ENCODE measurements at regions not wholly inside any gene's neighbourhood (a gene's known extent, or its start where the extent isn't known, plus 50 kb on each side); places are given as distances from the start of the nearest gene placed in this dataset.
A peak's percentile ranks its signal among the peaks of the same experiment; 100 is the strongest.

- H3K36me3 Mint-ChIP-seq (ENCODE audit: low read depth), result no peaks in the 10 kb centered on the region
- H3K9me3 Mint-ChIP-seq, result no peaks in the 10 kb centered on the region
- H3K27ac Mint-ChIP-seq, result no peak overlapping the region
- H3K27me3 Mint-ChIP-seq (ENCODE audit: low read depth), result peaks cover 3% of the 10 kb centered on the region
- H3K4me3 Mint-ChIP-seq, result no peak overlapping the region
- H3K4me1 Mint-ChIP-seq (ENCODE audit: low read depth), result no peaks in the 10 kb centered on the region
Observed at GRCh38 chr2:54382601-54383000, 73.5 kb upstream of the SPTBN1 start.

GRCh38 chr2:54384301-54385203, 71.6 kb upstream of the SPTBN1 start:
- Mint-ChIP-seq H3K4me3 (no peak overlapping the region), H3K4me1 (ENCODE audit: low read depth) (no peaks in the 10 kb centered on the region), H3K9me3 (no peaks in the 10 kb centered on the region), H3K36me3 (ENCODE audit: low read depth) (no peaks in the 10 kb centered on the region), H3K27me3 (ENCODE audit: low read depth) (peaks cover 3% of the 10 kb centered on the region), H3K27ac (no peak overlapping the region)

DNA sequence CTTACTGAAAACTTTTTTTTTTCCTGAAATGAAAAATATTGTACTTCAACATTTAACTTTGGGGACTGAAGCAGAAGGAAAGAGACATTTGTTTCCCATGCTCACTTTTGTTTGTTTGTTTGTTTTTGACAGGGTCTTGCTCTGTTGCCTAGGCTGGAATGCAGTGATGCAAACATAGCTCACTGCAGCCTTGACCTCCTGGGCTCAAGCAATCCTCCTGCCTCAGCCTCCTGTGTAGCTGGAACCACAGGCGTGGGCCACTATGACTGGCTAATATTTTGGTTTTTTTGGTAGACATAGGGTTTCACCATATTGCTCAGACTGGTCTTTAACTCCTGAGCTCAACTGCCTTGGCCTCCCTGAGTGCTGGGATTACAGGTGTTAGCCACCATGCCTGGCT, 70.9 kb upstream of the SPTBN1 start:
- H3K36me3 Mint-ChIP-seq (ENCODE audit: low read depth), result no peaks in the 10 kb centered on the region
- H3K4me1 Mint-ChIP-seq (ENCODE audit: low read depth), result no peaks in the 10 kb centered on the region
- no peak overlapping the region for H3K4me3 Mint-ChIP-seq
- H3K27me3 Mint-ChIP-seq (ENCODE audit: low read depth), result peaks cover 3% of the 10 kb centered on the region
- no peak overlapping the region for H3K27ac Mint-ChIP-seq
- H3K9me3 Mint-ChIP-seq, result no peaks in the 10 kb centered on the region

- no peaks in the 10 kb centered on the region for H3K36me3 Mint-ChIP-seq (ENCODE audit: low read depth)
Observed at GRCh38 chr2:54386585-54386984, 69.5 kb upstream of the SPTBN1 start.

GRCh38 chr2:54387059-54387991, 68.8 kb upstream of the SPTBN1 start:
- Mint-ChIP-seq H3K27ac (no peak overlapping the region), H3K36me3 (ENCODE audit: low read depth) (no peaks in the 10 kb centered on the region), H3K4me3 (no peak overlapping the region), H3K27me3 (ENCODE audit: low read depth) (no peaks in the 10 kb centered on the region), H3K9me3 (no peaks in the 10 kb centered on the region), H3K4me1 (ENCODE audit: low read depth) (no peaks in the 10 kb centered on the region)

More at GRCh38 chr2:54386585-54386984, 69.5 kb upstream of the SPTBN1 start:
- no peaks in the 10 kb centered on the region for H3K27me3 Mint-ChIP-seq (ENCODE audit: low read depth)
- no peak overlapping the region for H3K27ac Mint-ChIP-seq
- no peaks in the 10 kb centered on the region for H3K4me1 Mint-ChIP-seq (ENCODE audit: low read depth)
- no peak overlapping the region for H3K4me3 Mint-ChIP-seq
- H3K9me3 Mint-ChIP-seq, result no peaks in the 10 kb centered on the region

GRCh38 chr2:54388076-54388475, 68.1 kb upstream of the SPTBN1 start:
- Mint-ChIP-seq H3K27ac (no peak overlapping the region), H3K9me3 (no peaks in the 10 kb centered on the region), H3K4me1 (ENCODE audit: low read depth) (no peaks in the 10 kb centered on the region), H3K36me3 (ENCODE audit: low read depth) (no peaks in the 10 kb centered on the region), H3K27me3 (ENCODE audit: low read depth) (no peaks in the 10 kb centered on the region), H3K4me3 (no peak overlapping the region)

DNA sequence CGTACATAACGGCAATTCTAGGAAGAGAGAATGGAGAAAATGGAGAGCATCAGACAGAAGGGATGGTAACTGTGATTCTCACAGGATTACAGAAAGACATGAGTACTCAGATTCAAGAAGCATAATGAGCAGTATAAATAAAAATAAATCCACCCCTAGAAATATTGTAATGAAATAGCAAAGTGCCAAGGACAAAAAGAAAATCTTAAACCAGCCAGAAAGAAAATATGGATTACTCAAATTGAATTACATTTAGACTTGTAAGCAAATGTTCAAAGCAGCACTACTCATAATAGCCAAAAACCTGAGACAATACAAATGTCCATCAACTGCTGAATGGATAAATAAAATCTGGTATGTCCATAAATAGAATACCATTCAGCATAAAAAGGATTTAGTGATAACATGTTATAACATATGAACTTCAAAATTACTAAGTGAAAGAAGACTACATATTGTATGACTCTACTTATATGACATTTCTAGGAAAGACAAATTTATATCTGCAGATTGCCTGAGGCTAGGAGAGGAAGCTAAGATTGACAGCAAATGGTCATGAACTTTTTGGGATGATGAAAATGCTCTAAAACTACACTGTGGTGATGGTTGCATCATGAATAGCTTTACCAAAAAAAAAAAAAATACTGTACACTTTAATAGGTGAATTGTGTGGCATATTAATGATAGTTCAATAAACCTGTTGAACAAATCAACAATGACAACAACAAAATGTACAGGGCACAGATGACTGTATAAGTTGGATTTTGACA, 63.4 kb upstream of the SPTBN1 start:
- no peak overlapping the region for H3K27ac Mint-ChIP-seq
- no peaks in the 10 kb centered on the region for H3K36me3 Mint-ChIP-seq (ENCODE audit: low read depth)
- H3K9me3 Mint-ChIP-seq, result no peaks in the 10 kb centered on the region
- H3K27me3 Mint-ChIP-seq (ENCODE audit: low read depth), result no peaks in the 10 kb centered on the region
- H3K4me1 Mint-ChIP-seq (ENCODE audit: low read depth), result peaks cover 8% of the 10 kb centered on the region
- H3K4me3 Mint-ChIP-seq, result no peak overlapping the region

DNA sequence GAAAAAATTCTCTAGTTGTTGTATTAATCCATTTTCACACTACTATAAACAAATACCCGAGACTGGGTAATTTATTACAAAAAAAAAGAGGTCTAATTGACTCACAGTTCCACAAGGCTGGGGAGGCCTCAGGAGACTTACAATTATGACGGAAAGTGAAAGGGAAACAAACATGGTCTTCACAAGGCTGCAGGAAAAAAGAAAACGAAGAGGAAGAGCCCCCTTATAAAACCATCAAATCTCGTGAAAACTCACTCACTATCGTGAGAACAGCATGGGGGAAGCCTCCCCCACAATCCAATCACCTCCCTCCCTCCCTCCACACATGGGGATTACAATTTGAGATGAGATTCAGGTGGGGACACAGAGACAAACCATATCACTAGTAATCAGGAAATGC, 61.7 kb upstream of the SPTBN1 start:
- Mint-ChIP-seq H3K36me3 (ENCODE audit: low read depth) (no peaks in the 10 kb centered on the region), H3K27ac (peak overlapping the region; percentile 46), H3K4me3 (peak overlapping the region; percentile 9), H3K27me3 (ENCODE audit: low read depth) (no peaks in the 10 kb centered on the region), H3K9me3 (no peaks in the 10 kb centered on the region), H3K4me1 (ENCODE audit: low read depth) (peaks cover 8% of the 10 kb centered on the region)

DNA sequence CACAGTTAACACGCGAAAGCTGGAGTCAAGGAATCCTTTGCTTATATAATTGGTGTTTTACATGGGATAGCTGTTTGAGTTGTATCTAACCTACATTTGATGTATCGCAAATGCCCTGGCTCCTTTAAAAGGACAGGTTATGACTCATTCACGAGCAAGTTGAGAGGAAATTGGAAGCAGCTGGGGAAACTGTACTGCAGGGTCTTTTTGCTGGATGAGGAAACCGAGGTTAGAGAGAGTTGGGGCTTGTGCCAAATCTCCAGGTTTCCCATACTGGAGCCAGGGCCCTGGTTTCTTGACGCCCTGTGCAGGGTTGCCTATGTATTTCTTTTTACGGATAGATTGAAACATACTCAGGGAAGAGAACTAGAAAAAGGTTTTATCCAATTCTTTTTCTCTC, 60.0 kb upstream of the SPTBN1 start:
- Mint-ChIP-seq H3K27ac (no peak overlapping the region), H3K4me3 (no peak overlapping the region), H3K9me3 (no peaks in the 10 kb centered on the region), H3K27me3 (ENCODE audit: low read depth) (no peaks in the 10 kb centered on the region), H3K4me1 (ENCODE audit: low read depth) (peaks cover 8% of the 10 kb centered on the region), H3K36me3 (ENCODE audit: low read depth) (no peaks in the 10 kb centered on the region)

DNA sequence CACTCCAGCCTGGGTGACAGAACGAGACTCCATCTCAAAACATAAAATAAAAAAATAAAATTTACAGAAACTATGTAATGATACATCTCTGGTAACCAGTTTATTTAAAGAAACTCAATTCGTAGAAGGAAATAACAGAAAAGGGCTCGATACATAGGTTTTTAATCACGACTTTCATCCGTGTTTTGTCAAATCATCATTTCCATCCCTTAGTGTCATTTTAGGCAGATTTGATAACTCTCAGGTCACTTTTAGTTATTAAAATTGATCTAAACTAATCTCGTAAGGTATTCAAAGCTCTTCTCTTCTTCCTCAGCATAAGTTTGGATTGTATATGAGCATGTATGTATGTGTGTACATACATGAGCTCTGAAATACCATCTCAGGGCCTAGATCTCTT, 59.3 kb upstream of the SPTBN1 start:
- H3K27me3 Mint-ChIP-seq (ENCODE audit: low read depth), result no peaks in the 10 kb centered on the region
- H3K4me3 Mint-ChIP-seq, result no peak overlapping the region
- no peaks in the 10 kb centered on the region for H3K9me3 Mint-ChIP-seq
- H3K36me3 Mint-ChIP-seq (ENCODE audit: low read depth), result no peaks in the 10 kb centered on the region
- H3K27ac Mint-ChIP-seq, result no peak overlapping the region
- peaks cover 8% of the 10 kb centered on the region for H3K4me1 Mint-ChIP-seq (ENCODE audit: low read depth)

DNA sequence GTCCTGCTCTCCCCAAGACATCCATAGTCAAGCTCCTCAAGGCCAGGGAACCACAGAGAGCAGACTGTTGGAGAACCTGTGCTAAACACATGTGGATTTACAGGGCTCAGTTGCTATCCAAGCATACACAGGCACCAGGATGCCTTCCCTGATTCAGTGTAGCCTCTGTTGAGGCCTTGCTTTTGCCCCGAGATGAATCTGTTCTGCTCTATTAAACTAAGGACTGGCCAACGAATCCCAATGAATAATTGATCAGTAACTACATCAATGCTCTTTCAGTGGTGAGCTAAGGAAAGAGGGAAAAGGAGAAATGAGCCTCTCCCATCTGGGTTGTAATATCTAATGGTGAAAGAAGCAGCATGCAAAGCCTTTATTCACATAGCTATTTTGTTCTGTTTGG, 58.7 kb upstream of the SPTBN1 start:
- Mint-ChIP-seq H3K36me3 (ENCODE audit: low read depth) (no peaks in the 10 kb centered on the region), H3K27me3 (ENCODE audit: low read depth) (no peaks in the 10 kb centered on the region), H3K27ac (no peak overlapping the region), H3K9me3 (no peaks in the 10 kb centered on the region), H3K4me1 (ENCODE audit: low read depth) (peaks cover 8% of the 10 kb centered on the region), H3K4me3 (no peak overlapping the region)

GRCh38 chr2:54401554-54401953, 54.6 kb upstream of the SPTBN1 start:
- no peak overlapping the region for H3K27ac Mint-ChIP-seq
- no peak overlapping the region for H3K4me3 Mint-ChIP-seq

GRCh38 chr2:54402350-54402749, 53.8 kb upstream of the SPTBN1 start:
- Mint-ChIP-seq H3K9me3 (no peaks in the 10 kb centered on the region), H3K4me1 (ENCODE audit: low read depth) (no peaks in the 10 kb centered on the region), H3K27me3 (ENCODE audit: low read depth) (peaks cover 3% of the 10 kb centered on the region), H3K27ac (no peak overlapping the region), H3K36me3 (ENCODE audit: low read depth) (no peaks in the 10 kb centered on the region), H3K4me3 (no peak overlapping the region)

More at GRCh38 chr2:54401554-54401953, 54.6 kb upstream of the SPTBN1 start:
- Mint-ChIP-seq H3K9me3 (no peaks in the 10 kb centered on the region), H3K27me3 (ENCODE audit: low read depth) (no peaks in the 10 kb centered on the region), H3K4me1 (ENCODE audit: low read depth) (no peaks in the 10 kb centered on the region), H3K36me3 (ENCODE audit: low read depth) (no peaks in the 10 kb centered on the region)

GRCh38 chr2:54403512-54404238, 52.5 kb upstream of the SPTBN1 start:
- Mint-ChIP-seq H3K4me3 (no peak overlapping the region), H3K27me3 (ENCODE audit: low read depth) (peaks cover 8% of the 10 kb centered on the region), H3K9me3 (no peaks in the 10 kb centered on the region), H3K4me1 (ENCODE audit: low read depth) (no peaks in the 10 kb centered on the region), H3K27ac (no peak overlapping the region), H3K36me3 (ENCODE audit: low read depth) (no peaks in the 10 kb centered on the region)

All from T-helper 1 cell treated with Interleukin-12 subunit alpha and Interleukin-12 subunit beta and Interleukin-4 antibody, amounts not matched to agents 30 μg/mL and 1 μg/mL, for 36 hours (primary cell).